GM18519 (cell line): ENCODE measurements at regions not wholly inside any gene's neighbourhood (a gene's known extent, or its start where the extent isn't known, plus 50 kb on each side); places are given as distances from the start of the nearest gene placed in this dataset.

Experiments
- ATAC-seq: cut with Tn5 transposase; IDR thresholded peaks from one replicate; pipeline ENCODE4 v1.9.1; 2021; ENCODE audit warnings: mild to moderate bottlenecking, moderate library complexity; ENCODE audit not compliant: unreplicated experiment, low FRiP score

- no peak for ATAC-seq
Observed at GRCh38 chr4:59571805-59572430, 1628.2 kb upstream of the ADGRL3 start.

GRCh38 chr4:59583845-59584568 lies 1616.1 kb upstream of the ADGRL3 start:
- no peak for ATAC-seq

GRCh38 chr4:59597536-59598329 lies 1602.4 kb upstream of the ADGRL3 start:
- no peak for ATAC-seq

- ATAC-seq, result no peak
Observed at GRCh38 chr4:59598330-59598618, 1601.9 kb upstream of the ADGRL3 start.

GRCh38 chr4:59608466-59608865 lies 1591.7 kb upstream of the ADGRL3 start:
- no peak for ATAC-seq

GRCh38 chr4:59612235-59612634 lies 1587.9 kb upstream of the ADGRL3 start:
- ATAC-seq, result no peak

- no peak for ATAC-seq
Observed at GRCh38 chr4:59615316-59615715, 1584.8 kb upstream of the ADGRL3 start.

GRCh38 chr4:59629348-59629747 lies 1570.8 kb upstream of the ADGRL3 start:
- ATAC-seq, result no peak

GRCh38 chr4:59630235-59630634 lies 1569.9 kb upstream of the ADGRL3 start:
- no peak for ATAC-seq

GRCh38 chr4:59630922-59631321 lies 1569.2 kb upstream of the ADGRL3 start:
- ATAC-seq, result no peak

GRCh38 chr4:59637596-59637995 lies 1562.5 kb upstream of the ADGRL3 start:
- ATAC-seq, result no peak

- ATAC-seq, result no peak
Observed at GRCh38 chr4:59643682-59644081, 1556.4 kb upstream of the ADGRL3 start.

- no peak for ATAC-seq
Observed at GRCh38 chr4:59644765-59645164, 1555.4 kb upstream of the ADGRL3 start.

GRCh38 chr4:59646082-59646481 lies 1554.0 kb upstream of the ADGRL3 start:
- no peak for ATAC-seq

GRCh38 chr4:59647011-59647410 lies 1553.1 kb upstream of the ADGRL3 start:
- no peak for ATAC-seq

GRCh38 chr4:59647500-59647899 lies 1552.6 kb upstream of the ADGRL3 start:
- ATAC-seq, result no peak

- no peak for ATAC-seq
Observed at GRCh38 chr4:59650861-59651260, 1549.3 kb upstream of the ADGRL3 start.

GRCh38 chr4:59655996-59656395 lies 1544.1 kb upstream of the ADGRL3 start:
- ATAC-seq, result no peak

GRCh38 chr4:59664771-59665170 lies 1535.4 kb upstream of the ADGRL3 start:
- ATAC-seq, result no peak

GRCh38 chr4:59666645-59667044 lies 1533.5 kb upstream of the ADGRL3 start:
- ATAC-seq, result no peak

GRCh38 chr4:59671037-59671436 lies 1529.1 kb upstream of the ADGRL3 start:
- ATAC-seq, result no peak

- ATAC-seq, result no peak
Observed at GRCh38 chr4:59676389-59676788, 1523.7 kb upstream of the ADGRL3 start.
